Dermis blood vessel endothelial cell (primary cell): ENCODE measurements at regions not wholly inside any gene's neighbourhood (a gene's known extent, or its start where the extent isn't known, plus 50 kb on each side); places are given as distances from the start of the nearest gene placed in this dataset.
A peak's percentile ranks its signal among the peaks of the same experiment; 100 is the strongest.

Source experiments
- DNase-seq: peaks from one replicate; pipeline ENCODE4 v3.0.0; 2010

GRCh38 chr6:144335311-144335861 lies 50.3 kb downstream of the UTRN start:
- no peak for DNase-seq

GRCh38 chr6:144335914-144336313 lies 50.8 kb downstream of the UTRN start:
- DNase-seq = no peak

- DNase-seq = no peak
Observed at GRCh38 chr6:144336900-144337299, 51.8 kb downstream of the UTRN start.

GRCh38 chr6:144338474-144338873 lies 53.3 kb downstream of the UTRN start:
- DNase-seq = no peak

- DNase-seq = no peak
Observed at GRCh38 chr6:144338951-144339700, 54.0 kb downstream of the UTRN start.

- DNase-seq = no peak
Observed at GRCh38 chr6:144339859-144340452, 54.8 kb downstream of the UTRN start.

GRCh38 chr6:144340541-144341371 lies 55.6 kb downstream of the UTRN start:
- DNase-seq = peak; percentile 66

GRCh38 chr6:144341831-144342527 lies 56.8 kb downstream of the UTRN start:
- DNase-seq = no peak

GRCh38 chr6:144343701-144344428 lies 58.7 kb downstream of the UTRN start:
- DNase-seq = peak; percentile 92

GRCh38 chr6:144344646-144345045 lies 59.5 kb downstream of the UTRN start:
- DNase-seq = no peak

- no peak for DNase-seq
Observed at GRCh38 chr6:144345451-144345850, 60.3 kb downstream of the UTRN start.

- DNase-seq = peak; percentile 92
Observed at GRCh38 chr6:144346719-144347447, 61.7 kb downstream of the UTRN start.

- no peak for DNase-seq
Observed at GRCh38 chr6:144347448-144347759, 62.3 kb downstream of the UTRN start.

- DNase-seq = peak; percentile 50
Observed at GRCh38 chr6:144347933-144348332, 62.8 kb downstream of the UTRN start.

GRCh38 chr6:144349690-144350527 lies 64.8 kb downstream of the UTRN start:
- DNase-seq = peak; percentile 100

GRCh38 chr6:144350528-144350880 lies 65.4 kb downstream of the UTRN start:
- no peak for DNase-seq

- peak; percentile 70 for DNase-seq
Observed at GRCh38 chr6:144351379-144352127, 66.4 kb downstream of the UTRN start.

- no peak for DNase-seq
Observed at GRCh38 chr6:144352331-144352730, 67.2 kb downstream of the UTRN start.

GRCh38 chr6:144353871-144354314 lies 68.8 kb downstream of the UTRN start:
- no peak for DNase-seq

- DNase-seq = no peak
Observed at GRCh38 chr6:144359783-144360182, 74.6 kb downstream of the UTRN start.
